H1 (cell line): ENCODE measurements at regions not wholly inside any gene's neighbourhood (a gene's known extent, or its start where the extent isn't known, plus 50 kb on each side); places are given as distances from the start of the nearest gene placed in this dataset.

Experiments used
- CTCF ChIA-PET: fragments of 300-600 bp; sonication (Branson Sonifier 250); formaldehyde crosslinking; loops from one replicate; lab custom pipeline; 2021; ENCODE audit not compliant: partially characterized antibody; lab: Charles Lee
- POLR2A ChIA-PET: fragments of 300-600 bp; sonication (Branson Sonifier 250); formaldehyde crosslinking; loops from one replicate; lab custom pipeline; 2021; ENCODE audit warnings: inconsistent platforms; ENCODE audit not compliant: partially characterized antibody; lab: Charles Lee
- DNase-seq, 2 experiments: peaks; one replicate each; pipeline versions ENCODE4 v3.0.0 to v3.0.0-alpha.2; 2010 to 2022; ENCODE audit warnings: low spot score in 2 of 2, low read depth in 1 of 2, mixed read lengths in 1 of 2
- FAIRE-seq: peaks from 2 replicates; lab custom pipeline; 2011; peaks lifted over from hg19 to GRCh38; lab: Jason Lieb, UNC
- H2AFZ ChIP-seq: 2 replicates; pipeline ENCODE4 v1.8.1; 2012; ENCODE audit warnings: low read length, inconsistent platforms
- H2AK5ac ChIP-seq: 2 replicates; pipeline ENCODE4 v1.6.1; 2013; ENCODE audit warnings: low read depth, low read length
- H2BK120ac ChIP-seq: replicated peaks from 2 replicates; pipeline ENCODE3; 2013; ENCODE audit warnings: low read depth, low read length, inconsistent platforms
- H2BK12ac ChIP-seq: 2 replicates; pipeline ENCODE4 v1.6.1; 2013; ENCODE audit warnings: low read depth, low read length
- H2BK15ac ChIP-seq: 2 replicates; pipeline ENCODE4 v1.6.1; 2013; ENCODE audit warnings: low read length
- H2BK20ac ChIP-seq: 2 replicates; pipeline ENCODE4 v1.6.1; 2013; ENCODE audit warnings: low read length
- H2BK5ac ChIP-seq: 2 replicates; pipeline ENCODE4 v1.6.1; 2013; ENCODE audit warnings: low read depth, low read length
- H3K14ac ChIP-seq: 2 replicates; pipeline ENCODE4 v1.6.1; 2013; ENCODE audit warnings: inconsistent platforms; ENCODE audit not compliant: insufficient read length
- H3K18ac ChIP-seq: 2 replicates; pipeline ENCODE4 v1.6.1; 2013; ENCODE audit warnings: low read length; ENCODE audit errors: extremely low read depth
- H3K23ac ChIP-seq: 2 replicates; pipeline ENCODE4 v1.6.1; 2013; ENCODE audit warnings: inconsistent platforms; ENCODE audit not compliant: insufficient read length
- H3K23me2 ChIP-seq: 2 replicates; pipeline ENCODE4 v1.6.1; 2013; ENCODE audit warnings: low read depth, low read length
- H3K27ac ChIP-seq: 2 replicates; pipeline ENCODE4 v1.6.1; 2011; ENCODE audit warnings: low read depth, low read length, inconsistent platforms
- H3K27me3 ChIP-seq, 4 experiments: replicated peaks in 1 of 4; 1 replicate in 1 of 4; 2 replicates in 3 of 4; pipeline versions ENCODE4 v1.6.1 to v1.8.1; 2011 to 2013; ENCODE audit warnings: low read length in 3 of 4, mild to moderate bottlenecking in 3 of 4, inconsistent platforms in 2 of 4, mixed read lengths in 2 of 4, moderate library complexity in 1 of 4; ENCODE audit not compliant: control insufficient read depth in 3 of 4, insufficient read depth in 3 of 4; ENCODE audit errors: extremely low read depth in 1 of 4
- H3K36me3 ChIP-seq, 4 experiments: 2 replicates each; pipeline versions ENCODE4 v1.6.1 to v1.8.1; 2011 to 2013; ENCODE audit warnings: mild to moderate bottlenecking in 4 of 4, low read length in 3 of 4, moderate library complexity in 2 of 4, control low read depth in 1 of 4, inconsistent platforms in 1 of 4; ENCODE audit not compliant: insufficient read depth in 4 of 4, control insufficient read depth in 2 of 4
- H3K4ac ChIP-seq: replicated peaks from 2 replicates; pipeline ENCODE3; 2013; ENCODE audit warnings: low read length, low read depth, mixed read lengths, inconsistent platforms; ENCODE audit not compliant: insufficient read length
- H3K4me1 ChIP-seq, 4 experiments: replicated peaks in 1 of 4; 1 replicate in 1 of 4; 2 replicates in 3 of 4; pipeline versions ENCODE4 v1.6.1 to v1.8.1; 2011 to 2013; ENCODE audit warnings: low read length in 3 of 4, inconsistent platforms in 2 of 4, mixed read lengths in 1 of 4; ENCODE audit not compliant: insufficient read depth in 4 of 4, control insufficient read depth in 3 of 4
- H3K4me2 ChIP-seq, 2 experiments: 2 replicates each; pipeline versions ENCODE4 v1.6.1 to v1.8.1; 2011 to 2013; ENCODE audit warnings: low read depth in 2 of 2, low read length in 2 of 2, control low read depth in 1 of 2, inconsistent platforms in 1 of 2, mild to moderate bottlenecking in 1 of 2; ENCODE audit not compliant: insufficient read depth in 1 of 2
- H3K4me3 ChIP-seq, 4 experiments: fragments of 200-600, 300-600 bp in 1 of 4; sonication (generic), shearing (Covaris generic), sonication (Bioruptor Twin) in 1 of 4; 2 replicates each; pipeline versions ENCODE4 v1.5.1 to v1.8.1; 2011 to 2016; ENCODE audit warnings: low read length in 4 of 4, low read depth in 3 of 4, control low read depth in 2 of 4, inconsistent platforms in 2 of 4, mild to moderate bottlenecking in 2 of 4, mixed read lengths in 1 of 4, moderate library complexity in 1 of 4; ENCODE audit not compliant: insufficient read depth in 2 of 4; ENCODE audit errors: extremely low read depth in 1 of 4
- H3K56ac ChIP-seq: replicated peaks from 2 replicates; pipeline ENCODE3; 2013; ENCODE audit warnings: low read depth, mild to moderate bottlenecking, mixed read lengths, low read length, inconsistent platforms; ENCODE audit not compliant: insufficient read length
- H3K79me1 ChIP-seq: 2 replicates; pipeline ENCODE4 v1.6.1; 2013; ENCODE audit warnings: low read depth, low read length, control low read depth
- H3K79me2 ChIP-seq, 2 experiments: 2 replicates each; pipeline versions ENCODE4 v1.6.1 to v1.8.1; 2012 to 2013; ENCODE audit warnings: low read length in 2 of 2, mild to moderate bottlenecking in 2 of 2, inconsistent platforms in 1 of 2; ENCODE audit not compliant: insufficient read depth in 2 of 2, control insufficient read depth in 1 of 2
- H3K9ac ChIP-seq, 4 experiments: replicated peaks in 1 of 4; 1 replicate in 1 of 4; 2 replicates in 3 of 4; pipeline versions ENCODE4 v1.6.1 to v1.8.1; 2011 to 2013; ENCODE audit warnings: low read depth in 3 of 4, low read length in 3 of 4, control low read depth in 2 of 4, mild to moderate bottlenecking in 2 of 4, moderate library complexity in 2 of 4, inconsistent platforms in 1 of 4; ENCODE audit errors: extremely low read depth in 1 of 4
- H3K9me3 ChIP-seq, 2 experiments: 2 replicates each; pipeline versions ENCODE4 v1.6.1 to v1.8.1; 2012 to 2013; ENCODE audit warnings: mild to moderate bottlenecking in 2 of 2, moderate library complexity in 2 of 2, control low read depth in 1 of 2, inconsistent platforms in 1 of 2, low read depth in 1 of 2, low read length in 1 of 2, mixed read lengths in 1 of 2; ENCODE audit not compliant: insufficient read depth in 2 of 2
- H4K20me1 ChIP-seq, 2 experiments: replicated peaks in 1 of 2; 2 replicates each; pipeline versions ENCODE3 to v1.8.1; 2011 to 2013; ENCODE audit warnings: inconsistent platforms in 2 of 2, low read length in 2 of 2, mild to moderate bottlenecking in 1 of 2; ENCODE audit not compliant: insufficient read depth in 2 of 2, control insufficient read depth in 1 of 2
- H4K5ac ChIP-seq: 2 replicates; pipeline ENCODE4 v1.6.1; 2013; ENCODE audit warnings: low read length, low read depth, mixed read lengths, inconsistent platforms; ENCODE audit not compliant: insufficient read length
- H4K8ac ChIP-seq: 2 replicates; pipeline ENCODE4 v1.8.0; 2013; ENCODE audit warnings: mild to moderate bottlenecking, moderate library complexity, low read length, inconsistent platforms; ENCODE audit not compliant: insufficient read depth; ENCODE audit errors: extremely low read depth
- H4K91ac ChIP-seq: replicated peaks from 2 replicates; pipeline ENCODE3; 2013; ENCODE audit warnings: low read length, mixed read lengths, inconsistent platforms; ENCODE audit not compliant: insufficient read length
- BACH1 ChIP-seq: IDR thresholded peaks from 2 replicates; pipeline ENCODE4 v1.6.1; 2012; ENCODE audit warnings: low read length, improper control_type of control experiment
- CEBPB ChIP-seq: IDR thresholded peaks from 2 replicates; pipeline ENCODE4 v1.6.1; 2012; ENCODE audit warnings: low read depth, low read length
- EGR1 ChIP-seq: IDR thresholded peaks from 2 replicates; pipeline ENCODE4 v1.6.1; 2011; ENCODE audit warnings: low read depth, low read length, borderline replicate concordance
- GABPA ChIP-seq: IDR thresholded peaks from 2 replicates; pipeline ENCODE4 v1.6.1; 2011; ENCODE audit warnings: mild to moderate bottlenecking, low read length, moderate library complexity, borderline replicate concordance; ENCODE audit not compliant: insufficient read depth
- JUND ChIP-seq: IDR thresholded peaks from 2 replicates; pipeline ENCODE4 v1.6.1; 2011; ENCODE audit warnings: mild to moderate bottlenecking, improper control_type of control experiment, low read length
- NRF1 ChIP-seq: IDR thresholded peaks from 2 replicates; pipeline ENCODE4 v1.6.1; 2011; ENCODE audit warnings: mild to moderate bottlenecking, low read depth, low read length, improper control_type of control experiment
- RXRA ChIP-seq: IDR thresholded peaks from 2 replicates; pipeline ENCODE4 v1.6.1; 2011; ENCODE audit warnings: low read depth, mild to moderate bottlenecking, low read length, moderate library complexity; ENCODE audit not compliant: insufficient read depth
- SIN3A ChIP-seq, 2 experiments: IDR thresholded peaks in 1 of 2; conservative IDR thresholded peaks in 1 of 2; 2 replicates each; pipeline ENCODE4 v1.6.1; 2011 to 2012; ENCODE audit warnings: low read length in 2 of 2, improper control_type of control experiment in 1 of 2, low read depth in 1 of 2, mild to moderate bottlenecking in 1 of 2
- SIX5 ChIP-seq: IDR thresholded peaks from 2 replicates; pipeline ENCODE4 v1.6.1; 2011; ENCODE audit warnings: mild to moderate bottlenecking, low read depth, low read length
- TCF12 ChIP-seq: IDR thresholded peaks from 2 replicates; pipeline ENCODE4 v1.6.1; 2011; ENCODE audit warnings: low read depth, mild to moderate bottlenecking, low read length
- TEAD4 ChIP-seq: IDR thresholded peaks from 2 replicates; pipeline ENCODE4 v1.6.1; 2012; ENCODE audit warnings: low read depth, low read length, inconsistent platforms, mixed read lengths
- WGBS, 2 experiments: shearing (Covaris generic) in 1 of 2; methylation state at CpG; one replicate each; pipeline versions ENCODE4 v1.1.6 to v1.1.7; 2013 to 2015; ENCODE audit warnings: low lambda C conversion rate in 2 of 2, mixed read lengths in 2 of 2, inconsistent platforms in 1 of 2, low coverage in 1 of 2, missing lambda C conversion rate in 1 of 2; ENCODE audit not compliant: insufficient replicate concordance in 2 of 2, insufficient coverage in 1 of 2, insufficient read length in 1 of 2; ENCODE audit errors: extremely low coverage in 1 of 2, missing lambda C conversion rate in 1 of 2; 5-methylcytosine and 5-hydroxymethylcytosine counted together
- TF ChIP-seq, protein P1 (sequence below): IDR thresholded peaks from 2 replicates; pipeline ENCODE4 v1.6.1; 2012; ENCODE audit warnings: inconsistent platforms
- TF ChIP-seq, protein P2 (sequence below): IDR thresholded peaks from 2 replicates; pipeline ENCODE4 v1.6.1; 2012; ENCODE audit warnings: low read length, inconsistent platforms

DNA sequence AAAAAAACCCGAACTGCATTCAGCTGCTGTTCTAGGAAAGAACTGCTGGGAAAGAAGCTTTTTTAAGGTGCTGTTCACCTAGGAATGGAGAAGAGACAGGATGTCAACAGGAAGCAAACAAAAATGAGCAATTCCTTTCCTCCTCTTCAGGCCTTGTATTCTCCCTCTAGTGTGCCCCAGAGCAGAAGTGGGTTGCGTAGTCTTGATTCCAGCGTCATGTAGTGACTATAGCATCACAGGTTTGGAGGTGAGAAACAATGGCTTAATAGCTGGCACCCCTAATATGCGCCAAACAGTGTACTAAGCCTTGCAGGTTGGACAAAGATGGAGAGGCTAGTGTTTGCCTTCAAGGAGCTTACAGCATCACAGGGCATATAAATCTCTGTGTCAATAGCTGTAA lies 146.3 kb upstream of the LCORL start:
- Histone ChIP-seq H2BK12ac (no peak overlapping the region), H2BK20ac (no peak overlapping the region), H3K56ac (no peak overlapping the region), H3K36me3 (no peaks in the 10 kb centered on the region), H2AFZ (no peak overlapping the region), H3K4me3 (no peak overlapping the region), H3K79me2 (no peaks in the 10 kb centered on the region), H2BK15ac (no peak overlapping the region), H4K5ac (no peak overlapping the region), H3K4me2 (no peak overlapping the region), H3K23ac (no peak overlapping the region), H2AK5ac (no peak overlapping the region), H3K79me1 (no peaks in the 10 kb centered on the region), H4K91ac (no peak overlapping the region), H3K9ac (no peak overlapping the region), H3K4ac (no peak overlapping the region), H2BK5ac (no peak overlapping the region), H3K23me2 (no peaks in the 10 kb centered on the region), H3K4me1 (no peaks in the 10 kb centered on the region), H4K20me1 (no peaks in the 10 kb centered on the region), H4K8ac (no peak overlapping the region), H2BK120ac (no peak overlapping the region), H3K9me3 (peaks cover 61 to 64% of the 10 kb centered on the region in 2 experiments), H3K27ac (no peak overlapping the region), H3K27me3 (no peaks in the 10 kb centered on the region), H3K14ac (no peak overlapping the region), H3K18ac (no peak overlapping the region)
- WGBS, 2 experiments: 74% methylated on average over 4 of the region's 4 CpGs; no CpG with 5 or more reads in 1 of the 2 experiments
- DNase-seq (no peak), FAIRE-seq (no peak)
- CTCF ChIA-PET: no interaction called here
- POLR2A ChIA-PET: no interaction called here
- TF ChIP-seq BACH1 (no peak), GABPA (no peak), RXRA (no peak), TEAD4 (no peak), TCF12 (no peak), SIX5 (no peak), JUND (no peak), NRF1 (no peak), SIN3A (conservative IDR thresholded peaks at IDR 0.05 in 1 of 2, IDR thresholded peaks at IDR 0.05 in 1 of 2; ENCODE audit: low read depth in 1 of 2, low read length in 2 of 2) (no peak), EGR1 (no peak), CEBPB (no peak)
- TF ChIP-seq, protein P1, sequence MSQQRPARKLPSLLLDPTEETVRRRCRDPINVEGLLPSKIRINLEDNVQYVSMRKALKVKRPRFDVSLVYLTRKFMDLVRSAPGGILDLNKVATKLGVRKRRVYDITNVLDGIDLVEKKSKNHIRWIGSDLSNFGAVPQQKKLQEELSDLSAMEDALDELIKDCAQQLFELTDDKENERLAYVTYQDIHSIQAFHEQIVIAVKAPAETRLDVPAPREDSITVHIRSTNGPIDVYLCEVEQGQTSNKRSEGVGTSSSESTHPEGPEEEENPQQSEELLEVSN: no peak
- TF ChIP-seq, protein P2, sequence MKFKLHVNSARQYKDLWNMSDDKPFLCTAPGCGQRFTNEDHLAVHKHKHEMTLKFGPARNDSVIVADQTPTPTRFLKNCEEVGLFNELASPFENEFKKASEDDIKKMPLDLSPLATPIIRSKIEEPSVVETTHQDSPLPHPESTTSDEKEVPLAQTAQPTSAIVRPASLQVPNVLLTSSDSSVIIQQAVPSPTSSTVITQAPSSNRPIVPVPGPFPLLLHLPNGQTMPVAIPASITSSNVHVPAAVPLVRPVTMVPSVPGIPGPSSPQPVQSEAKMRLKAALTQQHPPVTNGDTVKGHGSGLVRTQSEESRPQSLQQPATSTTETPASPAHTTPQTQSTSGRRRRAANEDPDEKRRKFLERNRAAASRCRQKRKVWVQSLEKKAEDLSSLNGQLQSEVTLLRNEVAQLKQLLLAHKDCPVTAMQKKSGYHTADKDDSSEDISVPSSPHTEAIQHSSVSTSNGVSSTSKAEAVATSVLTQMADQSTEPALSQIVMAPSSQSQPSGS: no peak
